Esophagus muscularis mucosa (tissue), 3 donors: ENCODE measurements at regions not wholly inside any gene's neighbourhood (a gene's known extent, or its start where the extent isn't known, plus 50 kb on each side); places are given as distances from the start of the nearest gene placed in this dataset.
"Not testable (repeated sequence)": the region's sequence is repeated elsewhere in the genome, so short reads cannot be mapped to it uniquely, and the experiment has no call there.

ENCODE experiments used
- POLR2AphosphoS5 ChIP-seq, 2 donors: sonication (generic); formaldehyde crosslinking; IDR thresholded peaks; one replicate each; pipeline ENCODE4 v1.6.1; 2017; ENCODE audit warnings: antibody characterized with exemption in 2 of 2
- TF ChIP-seq, protein P1 (sequence below), 3 experiments: fragments of 200-600 bp in 2 of 3; fragments of 450-650 bp in 1 of 3; sonication (generic) in 2 of 3; IDR thresholded peaks; one replicate each; pipeline ENCODE4 v1.5.1; 2017 to 2019; ENCODE audit warnings: antibody characterized with exemption in 3 of 3, mild to moderate bottlenecking in 2 of 3, moderate library complexity in 1 of 3

DNA sequence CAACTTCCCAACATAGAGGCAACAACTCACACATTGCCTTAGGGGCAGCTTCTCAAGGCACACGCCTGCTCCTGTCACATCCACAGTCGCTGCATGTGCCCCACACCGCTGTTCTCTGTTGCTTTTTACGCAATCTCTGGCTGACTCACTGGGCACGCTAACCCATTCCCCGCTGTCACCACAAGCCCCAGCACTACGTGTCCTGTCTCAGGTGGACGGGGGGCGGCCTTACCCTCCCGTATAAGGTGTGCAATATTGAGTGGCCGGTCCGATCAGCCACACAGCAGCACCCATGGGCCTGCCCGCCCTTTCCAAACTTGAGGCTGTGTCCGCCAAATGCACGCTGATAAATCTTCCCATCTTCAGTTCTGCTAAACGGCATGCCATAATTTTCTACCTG lies 75.5 kb upstream of the TNK2 start:
- TF ChIP-seq POLR2AphosphoS5 (IDR thresholded peaks at IDR 0.05), result not testable (repeated sequence)
- TF ChIP-seq, protein P1, sequence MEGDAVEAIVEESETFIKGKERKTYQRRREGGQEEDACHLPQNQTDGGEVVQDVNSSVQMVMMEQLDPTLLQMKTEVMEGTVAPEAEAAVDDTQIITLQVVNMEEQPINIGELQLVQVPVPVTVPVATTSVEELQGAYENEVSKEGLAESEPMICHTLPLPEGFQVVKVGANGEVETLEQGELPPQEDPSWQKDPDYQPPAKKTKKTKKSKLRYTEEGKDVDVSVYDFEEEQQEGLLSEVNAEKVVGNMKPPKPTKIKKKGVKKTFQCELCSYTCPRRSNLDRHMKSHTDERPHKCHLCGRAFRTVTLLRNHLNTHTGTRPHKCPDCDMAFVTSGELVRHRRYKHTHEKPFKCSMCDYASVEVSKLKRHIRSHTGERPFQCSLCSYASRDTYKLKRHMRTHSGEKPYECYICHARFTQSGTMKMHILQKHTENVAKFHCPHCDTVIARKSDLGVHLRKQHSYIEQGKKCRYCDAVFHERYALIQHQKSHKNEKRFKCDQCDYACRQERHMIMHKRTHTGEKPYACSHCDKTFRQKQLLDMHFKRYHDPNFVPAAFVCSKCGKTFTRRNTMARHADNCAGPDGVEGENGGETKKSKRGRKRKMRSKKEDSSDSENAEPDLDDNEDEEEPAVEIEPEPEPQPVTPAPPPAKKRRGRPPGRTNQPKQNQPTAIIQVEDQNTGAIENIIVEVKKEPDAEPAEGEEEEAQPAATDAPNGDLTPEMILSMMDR (IDR thresholded peaks at IDR 0.05), result not testable (repeated sequence)
